Fibroblast of lung (primary cell): ENCODE measurements at regions not wholly inside any gene's neighbourhood (a gene's known extent, or its start where the extent isn't known, plus 50 kb on each side); places are given as distances from the start of the nearest gene placed in this dataset.
"Not testable (repeated sequence)": the region's sequence is repeated elsewhere in the genome, so short reads cannot be mapped to it uniquely, and the experiment has no call there.

Experiments
- DNase-seq, 2 donors: peaks; one replicate each; pipeline versions ENCODE4 v3.0.0 to v3.0.0-alpha.2; 2010; ENCODE audit warnings: low read depth in 2 of 2
- H2AFZ ChIP-seq: 2 replicates; pipeline ENCODE4 v1.5.1; 2012; ENCODE audit warnings: low read length, control low read depth, inconsistent platforms
- H3K27ac ChIP-seq: 2 replicates; pipeline ENCODE4 v1.5.1; 2011; ENCODE audit warnings: low read length, control low read depth; ENCODE audit not compliant: insufficient read depth
- H3K27me3 ChIP-seq: 2 replicates; pipeline ENCODE4 v1.5.1; 2011; ENCODE audit warnings: mild to moderate bottlenecking, low read length; ENCODE audit not compliant: control insufficient read depth, insufficient read depth
- H3K36me3 ChIP-seq: 2 replicates; pipeline ENCODE4 v1.5.1; 2011; ENCODE audit warnings: low read length; ENCODE audit not compliant: control insufficient read depth, insufficient read depth
- H3K4me1 ChIP-seq: 2 replicates; pipeline ENCODE4 v1.5.1; 2011; ENCODE audit warnings: low read length; ENCODE audit not compliant: control insufficient read depth, insufficient read depth; ENCODE audit errors: extremely low read depth
- H3K4me2 ChIP-seq: 2 replicates; pipeline ENCODE4 v1.5.1; 2011; ENCODE audit warnings: low read length, control low read depth; ENCODE audit not compliant: insufficient read depth; ENCODE audit errors: extremely low read depth
- H3K4me3 ChIP-seq, 4 experiments: fragments of 200-600 bp in 1 of 4; sonication (generic) in 1 of 4; replicated peaks in 1 of 4; 2 replicates each; pipeline ENCODE4 v1.5.1; 2011 to 2016; ENCODE audit warnings: low read length in 4 of 4, low read depth in 3 of 4, mild to moderate bottlenecking in 3 of 4, control low read depth in 2 of 4, inconsistent platforms in 1 of 4, mixed read lengths in 1 of 4; ENCODE audit not compliant: insufficient read depth in 1 of 4; ENCODE audit errors: control extremely low read depth in 1 of 4
- H3K79me2 ChIP-seq: 2 replicates; pipeline ENCODE4 v1.5.1; 2012; ENCODE audit warnings: mild to moderate bottlenecking, low read length, inconsistent platforms; ENCODE audit not compliant: control insufficient read depth, insufficient read depth
- H3K9ac ChIP-seq: 2 replicates; pipeline ENCODE4 v1.5.1; 2011; ENCODE audit warnings: mild to moderate bottlenecking, low read length, control low read depth; ENCODE audit not compliant: insufficient read depth
- H3K9me3 ChIP-seq: 2 replicates; pipeline ENCODE4 v1.5.1; 2012; ENCODE audit warnings: low read depth, low read length; ENCODE audit not compliant: control insufficient read depth, insufficient read depth
- H4K20me1 ChIP-seq: 2 replicates; pipeline ENCODE4 v1.5.1; 2011; ENCODE audit warnings: low read length; ENCODE audit not compliant: control insufficient read depth, insufficient read depth; ENCODE audit errors: extremely low read depth
- CTCF ChIP-seq, 2 donors: IDR thresholded peaks in 1 of 2; conservative IDR thresholded peaks in 1 of 2; 1 replicate in 1 of 2; 2 replicates in 1 of 2; pipeline ENCODE4 v1.5.1; 2011 to 2012; ENCODE audit warnings: low read length in 2 of 2, control low read depth in 1 of 2, inconsistent platforms in 1 of 2, low read depth in 1 of 2, mild to moderate bottlenecking in 1 of 2
- EZH2 ChIP-seq: IDR thresholded peaks from 2 replicates; pipeline ENCODE4 v1.5.1; 2012; ENCODE audit warnings: low read length, control low read depth, mild to moderate bottlenecking; ENCODE audit errors: missing control alignments

- Histone ChIP-seq H2AFZ (no peak overlapping the region), H3K4me1 (peaks cover 2% of the 10 kb centered on the region), H3K79me2 (no peaks in the 10 kb centered on the region), H4K20me1 (no peaks in the 10 kb centered on the region), H3K9me3 (no peaks in the 10 kb centered on the region), H3K36me3 (no peaks in the 10 kb centered on the region), H3K4me2 (no peak overlapping the region), H3K27me3 (no peaks in the 10 kb centered on the region), H3K4me3 (no peak overlapping the region), H3K27ac (no peak overlapping the region), H3K9ac (no peak overlapping the region)
- peak; percentile 56 to 92 for DNase-seq
- TF ChIP-seq CTCF (conservative IDR thresholded peaks at IDR 0.05 in 1 of 2, IDR thresholded peaks at IDR 0.05 in 1 of 2; ENCODE audit: low read depth in 1 of 2, low read length in 2 of 2) (no peak), EZH2 (no peak)
Observed at GRCh38 chr2:160574468-160575140, 81.0 kb upstream of the RBMS1 start.

GRCh38 chr2:160575368-160575767 lies 81.8 kb upstream of the RBMS1 start:
- H2AFZ ChIP-seq: no peak overlapping the region
- H3K9me3 ChIP-seq: no peaks in the 10 kb centered on the region
- no peak for TF ChIP-seq CTCF (conservative IDR thresholded peaks at IDR 0.05 in 1 of 2, IDR thresholded peaks at IDR 0.05 in 1 of 2; ENCODE audit: low read depth in 1 of 2, low read length in 2 of 2)
- no peak for TF ChIP-seq EZH2
- no peak overlapping the region for H3K9ac ChIP-seq
- no peak overlapping the region for H3K27ac ChIP-seq
- no peaks in the 10 kb centered on the region for H3K36me3 ChIP-seq
- no peak overlapping the region for H3K4me3 ChIP-seq
- no peak for DNase-seq
- no peak overlapping the region for H3K4me2 ChIP-seq
- H3K79me2 ChIP-seq: no peaks in the 10 kb centered on the region
- peaks cover 2% of the 10 kb centered on the region for H3K4me1 ChIP-seq
- H4K20me1 ChIP-seq: no peaks in the 10 kb centered on the region
- no peaks in the 10 kb centered on the region for H3K27me3 ChIP-seq

GRCh38 chr2:160576054-160576499 lies 82.5 kb upstream of the RBMS1 start:
- H3K9me3 ChIP-seq: no peaks in the 10 kb centered on the region
- H3K4me1 ChIP-seq: peaks cover 2% of the 10 kb centered on the region
- H3K9ac ChIP-seq: no peak overlapping the region
- no peak for TF ChIP-seq EZH2
- TF ChIP-seq CTCF (conservative IDR thresholded peaks at IDR 0.05 in 1 of 2, IDR thresholded peaks at IDR 0.05 in 1 of 2; ENCODE audit: low read depth in 1 of 2, low read length in 2 of 2): no peak
- no peak overlapping the region for H3K4me2 ChIP-seq
- H3K79me2 ChIP-seq: no peaks in the 10 kb centered on the region
- H3K36me3 ChIP-seq: no peaks in the 10 kb centered on the region
- no peaks in the 10 kb centered on the region for H4K20me1 ChIP-seq
- no peak overlapping the region for H3K4me3 ChIP-seq
- peak in 1 of 2 donors; percentile 40 for DNase-seq
- H3K27ac ChIP-seq: no peak overlapping the region
- H3K27me3 ChIP-seq: no peaks in the 10 kb centered on the region
- no peak overlapping the region for H2AFZ ChIP-seq

GRCh38 chr2:160577081-160577480 lies 83.5 kb upstream of the RBMS1 start:
- not testable (repeated sequence) for H3K9me3 ChIP-seq, H3K9ac ChIP-seq, H3K79me2 ChIP-seq, H3K4me1 ChIP-seq, H3K4me2 ChIP-seq, H2AFZ ChIP-seq, H3K27me3 ChIP-seq, H3K36me3 ChIP-seq, H3K4me3 ChIP-seq, H3K27ac ChIP-seq, H4K20me1 ChIP-seq
- peak in 1 of 2 donors; percentile 16 for DNase-seq
